H9 (cell line): ENCODE measurements at regions not wholly inside any gene's neighbourhood (a gene's known extent, or its start where the extent isn't known, plus 50 kb on each side); places are given as distances from the start of the nearest gene placed in this dataset.

Experiments
- DNase-seq: peaks from one replicate; pipeline ENCODE4 v3.0.0-alpha.2; 2017
- H2AFZ ChIP-seq: one replicate; pipeline ENCODE4 v1.6.1; 2013; ENCODE audit warnings: mild to moderate bottlenecking, low read length, control low read depth, moderate library complexity
- H2AK5ac ChIP-seq: 2 replicates; pipeline ENCODE4 v1.6.1; 2013; ENCODE audit warnings: low read length, control low read depth, mixed read lengths; ENCODE audit not compliant: insufficient read length
- H2BK120ac ChIP-seq: one replicate; pipeline ENCODE4 v1.6.1; 2013; ENCODE audit warnings: low read depth, mild to moderate bottlenecking, low read length, control low read depth, inconsistent platforms; ENCODE audit not compliant: poor library complexity, severe bottlenecking
- H2BK12ac ChIP-seq: 2 replicates; pipeline ENCODE4 v1.6.1; 2013; ENCODE audit warnings: low read length, control low read depth, mixed read lengths, low read depth; ENCODE audit not compliant: insufficient read length
- H2BK15ac ChIP-seq: 2 replicates; pipeline ENCODE4 v1.6.1; 2013; ENCODE audit warnings: low read depth, low read length, control low read depth
- H2BK20ac ChIP-seq: one replicate; pipeline ENCODE4 v1.6.1; 2013; ENCODE audit warnings: low read depth, mild to moderate bottlenecking, low read length, control low read depth, inconsistent platforms; ENCODE audit not compliant: poor library complexity, severe bottlenecking
- H2BK5ac ChIP-seq: 2 replicates; pipeline ENCODE4 v1.6.1; 2013; ENCODE audit warnings: low read length, control low read depth, mixed read lengths; ENCODE audit not compliant: insufficient read length
- H3K14ac ChIP-seq: 2 replicates; pipeline ENCODE4 v1.6.1; 2013; ENCODE audit warnings: low read length, control low read depth; ENCODE audit not compliant: insufficient read depth
- H3K18ac ChIP-seq: 2 replicates; pipeline ENCODE4 v1.6.1; 2013; ENCODE audit warnings: low read depth, mild to moderate bottlenecking, mixed read lengths, low read length, control low read depth; ENCODE audit not compliant: insufficient read length
- H3K23ac ChIP-seq: 2 replicates; pipeline ENCODE4 v1.6.1; 2013; ENCODE audit warnings: low read length, control low read depth, mixed read lengths, low read depth; ENCODE audit not compliant: insufficient read length
- H3K23me2 ChIP-seq: 2 replicates; pipeline ENCODE4 v1.6.1; 2013; ENCODE audit warnings: low read depth, mild to moderate bottlenecking, mixed read lengths, low read length, control low read depth; ENCODE audit not compliant: insufficient read length, poor library complexity, severe bottlenecking
- H3K27ac ChIP-seq: 2 replicates; pipeline ENCODE4 v1.5.1; 2013; ENCODE audit warnings: low read length, control low read depth, mixed read lengths, low read depth; ENCODE audit not compliant: insufficient read length
- H3K27me3 ChIP-seq: 2 replicates; pipeline ENCODE4 v1.6.1; 2013; ENCODE audit warnings: low read length, control low read depth, inconsistent platforms; ENCODE audit not compliant: insufficient read depth
- H3K4ac ChIP-seq: 2 replicates; pipeline ENCODE4 v1.6.1; 2013; ENCODE audit warnings: low read depth, mild to moderate bottlenecking, control low read depth, inconsistent platforms, low read length, moderate library complexity
- H3K4me1 ChIP-seq: 2 replicates; pipeline ENCODE4 v1.6.1; 2013; ENCODE audit warnings: low read length, control low read depth, inconsistent platforms; ENCODE audit not compliant: insufficient read depth
- H3K4me2 ChIP-seq: 2 replicates; pipeline ENCODE4 v1.6.1; 2013; ENCODE audit warnings: low read length, control low read depth, mixed read lengths; ENCODE audit not compliant: insufficient read length, insufficient read depth
- H3K56ac ChIP-seq: 2 replicates; pipeline ENCODE4 v1.6.1; 2013; ENCODE audit warnings: low read depth, mild to moderate bottlenecking, mixed read lengths, low read length, control low read depth; ENCODE audit not compliant: insufficient read length
- H3K79me1 ChIP-seq: 2 replicates; pipeline ENCODE4 v1.6.1; 2013; ENCODE audit warnings: low read depth, mild to moderate bottlenecking, moderate library complexity, low read length, control low read depth, inconsistent platforms; ENCODE audit not compliant: insufficient read depth, poor library complexity, severe bottlenecking
- H3K79me2 ChIP-seq: 2 replicates; pipeline ENCODE4 v1.6.1; 2013; ENCODE audit warnings: low read length, control low read depth, inconsistent platforms; ENCODE audit not compliant: insufficient read depth
- H3K9ac ChIP-seq: 2 replicates; pipeline ENCODE4 v1.6.1; 2013; ENCODE audit warnings: low read length, control low read depth, mixed read lengths; ENCODE audit not compliant: insufficient read length; ENCODE audit errors: extremely low read depth
- H3K9me3 ChIP-seq: one replicate; pipeline ENCODE4 v1.6.1; 2013; ENCODE audit warnings: low read depth, low read length, inconsistent platforms; ENCODE audit not compliant: control insufficient read depth
- H3T11ph ChIP-seq: one replicate; pipeline ENCODE4 v1.6.1; 2013; ENCODE audit warnings: mild to moderate bottlenecking, low read length, control low read depth, inconsistent platforms
- H4K20me1 ChIP-seq: one replicate; pipeline ENCODE4 v1.6.1; 2013; ENCODE audit not compliant: control insufficient read depth, insufficient read length, insufficient read depth
- H4K5ac ChIP-seq: 2 replicates; pipeline ENCODE4 v1.6.1; 2013; ENCODE audit warnings: low read depth, mild to moderate bottlenecking, mixed read lengths, low read length, control low read depth; ENCODE audit not compliant: insufficient read length
- H4K8ac ChIP-seq: replicated peaks from 2 replicates; pipeline ENCODE4 v1.6.1; 2013; ENCODE audit warnings: low read length, control low read depth, mixed read lengths, low read depth; ENCODE audit not compliant: insufficient read length
- H4K91ac ChIP-seq: 2 replicates; pipeline ENCODE4 v1.6.1; 2013; ENCODE audit warnings: low read depth, mild to moderate bottlenecking, moderate library complexity, mixed read lengths, low read length, control low read depth; ENCODE audit not compliant: insufficient read length
- H3K27ac Mint-ChIP-seq, 3 experiments: 2 replicates in 2 of 3; 3 replicates in 1 of 3; pipeline ENCODE4 v1.8.0; 2020 to 2021; ENCODE audit warnings: mixed read lengths in 3 of 3, mild to moderate bottlenecking in 1 of 3, moderate library complexity in 1 of 3
- H3K27me3 Mint-ChIP-seq: 2 replicates; pipeline ENCODE4 v1.8.0; 2021; ENCODE audit warnings: low read depth, mild to moderate bottlenecking, moderate library complexity, mixed read lengths
- H3K36me3 Mint-ChIP-seq, 3 experiments: 2 replicates in 2 of 3; 3 replicates in 1 of 3; pipeline ENCODE4 v1.8.0; 2020 to 2021; ENCODE audit warnings: low read depth in 3 of 3, mixed read lengths in 3 of 3; ENCODE audit not compliant: insufficient read depth in 1 of 3
- H3K4me1 Mint-ChIP-seq, 2 experiments: 2 replicates each; pipeline ENCODE4 v1.8.0; 2020; ENCODE audit warnings: mixed read lengths in 2 of 2
- H3K4me3 Mint-ChIP-seq, 2 experiments: 2 replicates in 1 of 2; 3 replicates in 1 of 2; pipeline ENCODE4 v1.8.0; 2020 to 2021; ENCODE audit warnings: mild to moderate bottlenecking in 2 of 2, mixed read lengths in 2 of 2, moderate library complexity in 1 of 2
- H3K9me3 Mint-ChIP-seq, 2 experiments: 2 replicates in 1 of 2; 3 replicates in 1 of 2; pipeline ENCODE4 v1.8.0; 2020; ENCODE audit warnings: mild to moderate bottlenecking in 2 of 2, mixed read lengths in 2 of 2, moderate library complexity in 1 of 2
- WGBS: extraction: QIAGEN DNeasy Blood & Tissue Kit; methylation state at CpG from one replicate; pipeline ENCODE4 v1.1.7; 2013; ENCODE audit warnings: missing lambda C conversion rate, low lambda C conversion rate, mixed read lengths; ENCODE audit not compliant: insufficient read length; ENCODE audit errors: extremely low coverage; 5-methylcytosine and 5-hydroxymethylcytosine counted together
- TF ChIP-seq, protein P1 (sequence below): fragments of 200-600 bp; sonication (generic); conservative IDR thresholded peaks from 3 replicates; pipeline ENCODE4 v1.8.0; 2021; ENCODE audit warnings: antibody characterized with exemption, mild to moderate bottlenecking

DNA sequence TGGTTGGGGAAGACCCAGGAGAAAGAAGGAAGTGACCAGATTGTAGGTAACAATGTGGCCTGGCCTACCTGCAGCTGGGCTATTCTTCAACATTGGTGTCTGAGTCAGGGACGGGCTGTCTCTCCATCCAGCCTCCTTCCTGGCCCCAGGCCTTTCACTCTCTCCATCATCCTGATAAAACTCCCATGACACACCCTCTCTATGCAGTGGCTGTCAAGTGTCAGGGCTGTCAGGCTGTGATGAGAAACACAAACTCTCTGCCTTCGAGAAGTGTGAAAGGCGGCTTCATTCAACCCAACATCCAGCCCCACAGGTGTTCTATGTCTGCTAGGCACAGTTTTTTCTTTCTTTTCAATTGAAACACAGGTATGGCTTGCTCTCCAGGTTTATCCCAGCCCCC lies 153.3 kb upstream of the VSTM2B start:
- H3K4me1 Mint-ChIP-seq = peaks cover 16 to 23% of the 10 kb centered on the region in 2 experiments
- WGBS = no CpG with 5 or more reads among the region's 3 CpGs
- no peak overlapping the region for H4K5ac ChIP-seq
- no peak overlapping the region for H3K4me2 ChIP-seq
- no peak overlapping the region for H4K8ac ChIP-seq
- H2BK5ac ChIP-seq = no peak overlapping the region
- H3K4me3 Mint-ChIP-seq = no peak overlapping the region
- H3K9me3 Mint-ChIP-seq = no peaks in the 10 kb centered on the region
- no peaks in the 10 kb centered on the region for H3K79me2 ChIP-seq
- no peak overlapping the region for H3K9ac ChIP-seq
- H3K23me2 ChIP-seq = no peaks in the 10 kb centered on the region
- no peaks in the 10 kb centered on the region for H3K9me3 ChIP-seq
- H2BK15ac ChIP-seq = no peak overlapping the region
- no peak overlapping the region for H3K23ac ChIP-seq
- no peak overlapping the region for H4K91ac ChIP-seq
- no peak overlapping the region for H3K14ac ChIP-seq
- no peaks in the 10 kb centered on the region for H3K36me3 Mint-ChIP-seq
- peaks cover 4% of the 10 kb centered on the region; the same call in 1 of the 2 replicates for H3K4me1 ChIP-seq
- no peaks in the 10 kb centered on the region for H3K27me3 ChIP-seq
- no peak overlapping the region for H2BK20ac ChIP-seq
- H3K56ac ChIP-seq = no peak overlapping the region
- no peak overlapping the region for H2AK5ac ChIP-seq
- H2BK120ac ChIP-seq = no peak overlapping the region
- no peak overlapping the region for H3T11ph ChIP-seq
- no peaks in the 10 kb centered on the region for H3K79me1 ChIP-seq
- H3K27me3 Mint-ChIP-seq = peaks cover 5% of the 10 kb centered on the region
- no peak overlapping the region for H3K18ac ChIP-seq
- no peak overlapping the region; a peak in 1 of 7 replicates for H3K27ac Mint-ChIP-seq
- H2AFZ ChIP-seq = no peak overlapping the region
- H2BK12ac ChIP-seq = no peak overlapping the region
- peak; percentile 12 for DNase-seq
- H3K4ac ChIP-seq = no peak overlapping the region
- TF ChIP-seq, protein P1, sequence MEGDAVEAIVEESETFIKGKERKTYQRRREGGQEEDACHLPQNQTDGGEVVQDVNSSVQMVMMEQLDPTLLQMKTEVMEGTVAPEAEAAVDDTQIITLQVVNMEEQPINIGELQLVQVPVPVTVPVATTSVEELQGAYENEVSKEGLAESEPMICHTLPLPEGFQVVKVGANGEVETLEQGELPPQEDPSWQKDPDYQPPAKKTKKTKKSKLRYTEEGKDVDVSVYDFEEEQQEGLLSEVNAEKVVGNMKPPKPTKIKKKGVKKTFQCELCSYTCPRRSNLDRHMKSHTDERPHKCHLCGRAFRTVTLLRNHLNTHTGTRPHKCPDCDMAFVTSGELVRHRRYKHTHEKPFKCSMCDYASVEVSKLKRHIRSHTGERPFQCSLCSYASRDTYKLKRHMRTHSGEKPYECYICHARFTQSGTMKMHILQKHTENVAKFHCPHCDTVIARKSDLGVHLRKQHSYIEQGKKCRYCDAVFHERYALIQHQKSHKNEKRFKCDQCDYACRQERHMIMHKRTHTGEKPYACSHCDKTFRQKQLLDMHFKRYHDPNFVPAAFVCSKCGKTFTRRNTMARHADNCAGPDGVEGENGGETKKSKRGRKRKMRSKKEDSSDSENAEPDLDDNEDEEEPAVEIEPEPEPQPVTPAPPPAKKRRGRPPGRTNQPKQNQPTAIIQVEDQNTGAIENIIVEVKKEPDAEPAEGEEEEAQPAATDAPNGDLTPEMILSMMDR = no peak
- H4K20me1 ChIP-seq = no peaks in the 10 kb centered on the region
- H3K27ac ChIP-seq = no peak overlapping the region
